ENCODE measurements at regions not wholly inside any gene's neighbourhood (a gene's known extent, or its start where the extent isn't known, plus 50 kb on each side); places are given as distances from the start of the nearest gene placed in this dataset.

GRCh38 chrX:46228389-46228788 is 316.8 kb downstream of the ZNF674 start:
- TF ChIP-seq POLR2A (IDR thresholded peaks at IDR 0.05), result no peak
- TF ChIP-seq, protein P1, sequence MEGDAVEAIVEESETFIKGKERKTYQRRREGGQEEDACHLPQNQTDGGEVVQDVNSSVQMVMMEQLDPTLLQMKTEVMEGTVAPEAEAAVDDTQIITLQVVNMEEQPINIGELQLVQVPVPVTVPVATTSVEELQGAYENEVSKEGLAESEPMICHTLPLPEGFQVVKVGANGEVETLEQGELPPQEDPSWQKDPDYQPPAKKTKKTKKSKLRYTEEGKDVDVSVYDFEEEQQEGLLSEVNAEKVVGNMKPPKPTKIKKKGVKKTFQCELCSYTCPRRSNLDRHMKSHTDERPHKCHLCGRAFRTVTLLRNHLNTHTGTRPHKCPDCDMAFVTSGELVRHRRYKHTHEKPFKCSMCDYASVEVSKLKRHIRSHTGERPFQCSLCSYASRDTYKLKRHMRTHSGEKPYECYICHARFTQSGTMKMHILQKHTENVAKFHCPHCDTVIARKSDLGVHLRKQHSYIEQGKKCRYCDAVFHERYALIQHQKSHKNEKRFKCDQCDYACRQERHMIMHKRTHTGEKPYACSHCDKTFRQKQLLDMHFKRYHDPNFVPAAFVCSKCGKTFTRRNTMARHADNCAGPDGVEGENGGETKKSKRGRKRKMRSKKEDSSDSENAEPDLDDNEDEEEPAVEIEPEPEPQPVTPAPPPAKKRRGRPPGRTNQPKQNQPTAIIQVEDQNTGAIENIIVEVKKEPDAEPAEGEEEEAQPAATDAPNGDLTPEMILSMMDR (IDR thresholded peaks at IDR 0.05), result no peak
